HG03196 (cell line): ENCODE measurements at regions not wholly inside any gene's neighbourhood (a gene's known extent, or its start where the extent isn't known, plus 50 kb on each side); places are given as distances from the start of the nearest gene placed in this dataset.

Experiments used
- ATAC-seq: cut with Tn5 transposase; IDR thresholded peaks from one replicate; pipeline ENCODE4 v1.9.1; 2021; ENCODE audit not compliant: unreplicated experiment

- ATAC-seq = no peak
Observed at GRCh38 chr9:10961883-10962282, 349.1 kb upstream of the PTPRD start.

- no peak for ATAC-seq
Observed at GRCh38 chr9:10983251-10983650, 370.4 kb upstream of the PTPRD start.

GRCh38 chr9:10999646-11000045 is 386.8 kb upstream of the PTPRD start:
- no peak for ATAC-seq

- no peak for ATAC-seq
Observed at GRCh38 chr9:11001546-11001945, 388.7 kb upstream of the PTPRD start.

- ATAC-seq = no peak
Observed at GRCh38 chr9:11002705-11003104, 389.9 kb upstream of the PTPRD start.

- no peak for ATAC-seq
Observed at GRCh38 chr9:11003836-11004235, 391.0 kb upstream of the PTPRD start.

GRCh38 chr9:11011696-11012095 is 398.9 kb upstream of the PTPRD start:
- ATAC-seq = no peak

- no peak for ATAC-seq
Observed at GRCh38 chr9:11016081-11016480, 403.3 kb upstream of the PTPRD start.

GRCh38 chr9:11023201-11023600 is 410.4 kb upstream of the PTPRD start:
- no peak for ATAC-seq

- ATAC-seq = no peak
Observed at GRCh38 chr9:11025775-11026174, 413.0 kb upstream of the PTPRD start.

GRCh38 chr9:11038366-11038765 is 425.6 kb upstream of the PTPRD start:
- no peak for ATAC-seq

GRCh38 chr9:11039006-11039405 is 426.2 kb upstream of the PTPRD start:
- ATAC-seq = no peak

GRCh38 chr9:11045589-11045988 is 432.8 kb upstream of the PTPRD start:
- no peak for ATAC-seq

- ATAC-seq = no peak
Observed at GRCh38 chr9:11063263-11063662, 450.5 kb upstream of the PTPRD start.

- ATAC-seq = no peak
Observed at GRCh38 chr9:11064909-11065308, 452.1 kb upstream of the PTPRD start.

GRCh38 chr9:11072176-11072575 is 459.4 kb upstream of the PTPRD start:
- ATAC-seq = no peak

GRCh38 chr9:11086561-11086960 is 473.8 kb upstream of the PTPRD start:
- ATAC-seq = no peak

- no peak for ATAC-seq
Observed at GRCh38 chr9:11088821-11089374, 476.1 kb upstream of the PTPRD start.

GRCh38 chr9:11092974-11093373 is 480.2 kb upstream of the PTPRD start:
- ATAC-seq = no peak

GRCh38 chr9:11097020-11097419 is 484.2 kb upstream of the PTPRD start:
- ATAC-seq = no peak

- ATAC-seq = no peak
Observed at GRCh38 chr9:11103525-11103924, 490.7 kb upstream of the PTPRD start.

- no peak for ATAC-seq
Observed at GRCh38 chr9:11107196-11107595, 494.4 kb upstream of the PTPRD start.

GRCh38 chr9:11128156-11128555 is 515.4 kb upstream of the PTPRD start:
- no peak for ATAC-seq

- ATAC-seq = no peak
Observed at GRCh38 chr9:11135851-11136250, 523.0 kb upstream of the PTPRD start.
